Trophoblast cell (in vitro differentiated cells and primary cell): ENCODE measurements at regions not wholly inside any gene's neighbourhood (a gene's known extent, or its start where the extent isn't known, plus 50 kb on each side); places are given as distances from the start of the nearest gene placed in this dataset.

Source experiments
- DNase-seq, 2 donors: peaks; one replicate each; pipeline ENCODE4 v3.0.0-alpha.2; 2016
- H2AFZ ChIP-seq: 2 replicates; pipeline ENCODE4 v1.6.1; 2013; ENCODE audit warnings: low read length, moderate library complexity, mild to moderate bottlenecking; ENCODE audit not compliant: insufficient read depth, poor library complexity
- H2AK5ac ChIP-seq: 2 replicates; pipeline ENCODE4 v1.6.1; 2013; ENCODE audit warnings: mild to moderate bottlenecking, low read length
- H2BK120ac ChIP-seq: 2 replicates; pipeline ENCODE4 v1.6.1; 2013; ENCODE audit warnings: low read length, mild to moderate bottlenecking, moderate library complexity; ENCODE audit not compliant: insufficient read depth, poor library complexity
- H2BK12ac ChIP-seq: 2 replicates; pipeline ENCODE4 v1.6.1; 2013; ENCODE audit warnings: mild to moderate bottlenecking, low read length, moderate library complexity
- H2BK5ac ChIP-seq: 2 replicates; pipeline ENCODE4 v1.6.1; 2013; ENCODE audit warnings: low read length, low read depth, moderate library complexity, mild to moderate bottlenecking; ENCODE audit not compliant: poor library complexity
- H3K14ac ChIP-seq: 2 replicates; pipeline ENCODE4 v1.6.1; 2013; ENCODE audit warnings: mild to moderate bottlenecking, low read length
- H3K18ac ChIP-seq: 2 replicates; pipeline ENCODE4 v1.6.1; 2013; ENCODE audit warnings: mild to moderate bottlenecking, low read length
- H3K23ac ChIP-seq: 2 replicates; pipeline ENCODE4 v1.6.1; 2013; ENCODE audit warnings: low read length
- H3K27ac ChIP-seq: 2 replicates; pipeline ENCODE4 v1.5.1; 2013; ENCODE audit warnings: low read depth, mild to moderate bottlenecking, inconsistent platforms, low read length, moderate library complexity
- H3K27me3 ChIP-seq: 2 replicates; pipeline ENCODE4 v1.6.1; 2013; ENCODE audit warnings: inconsistent platforms, mild to moderate bottlenecking, low read length, moderate library complexity; ENCODE audit not compliant: insufficient read depth
- H3K36me3 ChIP-seq, 2 experiments: 1 replicate in 1 of 2; 2 replicates in 1 of 2; pipeline ENCODE4 v1.6.1; 2013; ENCODE audit warnings: low read length in 2 of 2, mild to moderate bottlenecking in 2 of 2, moderate library complexity in 1 of 2; ENCODE audit not compliant: insufficient read depth in 2 of 2, control insufficient read depth in 1 of 2
- H3K4ac ChIP-seq: 2 replicates; pipeline ENCODE4 v1.6.1; 2013; ENCODE audit warnings: low read depth, mild to moderate bottlenecking, low read length, moderate library complexity
- H3K4me1 ChIP-seq, 2 experiments: 1 replicate in 1 of 2; 2 replicates in 1 of 2; pipeline ENCODE4 v1.6.1; 2013; ENCODE audit warnings: low read length in 2 of 2, mild to moderate bottlenecking in 2 of 2, moderate library complexity in 1 of 2; ENCODE audit not compliant: insufficient read depth in 2 of 2, control insufficient read depth in 1 of 2
- H3K4me2 ChIP-seq: 2 replicates; pipeline ENCODE4 v1.6.1; 2013; ENCODE audit warnings: inconsistent platforms, mild to moderate bottlenecking, low read length, moderate library complexity
- H3K4me3 ChIP-seq: 2 replicates; pipeline ENCODE4 v1.5.1; 2013; ENCODE audit warnings: mild to moderate bottlenecking, low read depth, low read length, inconsistent platforms
- H3K79me1 ChIP-seq: one replicate; pipeline ENCODE4 v1.6.1; 2013; ENCODE audit warnings: low read length
- H3K79me2 ChIP-seq: 2 replicates; pipeline ENCODE4 v1.6.1; 2013; ENCODE audit warnings: low read length, mild to moderate bottlenecking; ENCODE audit not compliant: control insufficient read depth, insufficient read depth, poor library complexity
- H3K9ac ChIP-seq: 2 replicates; pipeline ENCODE4 v1.6.1; 2013; ENCODE audit warnings: mild to moderate bottlenecking, low read length
- H3K9me3 ChIP-seq: 2 replicates; pipeline ENCODE4 v1.6.1; 2013; ENCODE audit warnings: low read depth, mild to moderate bottlenecking, control low read depth, inconsistent platforms, low read length; ENCODE audit not compliant: insufficient read depth
- H4K12ac ChIP-seq: 2 replicates; pipeline ENCODE4 v1.6.1; 2013; ENCODE audit warnings: low read depth, mild to moderate bottlenecking, low read length, moderate library complexity
- H4K8ac ChIP-seq: 2 replicates; pipeline ENCODE4 v1.6.1; 2013; ENCODE audit warnings: low read depth, mild to moderate bottlenecking, low read length, moderate library complexity
- H4K91ac ChIP-seq: one replicate; pipeline ENCODE4 v1.6.1; 2013; ENCODE audit warnings: low read depth, mild to moderate bottlenecking, low read length, moderate library complexity
- WGBS: extraction: QIAGEN DNeasy Blood & Tissue Kit; methylation state at CpG from one replicate; pipeline ENCODE4 v1.1.7; 2013; ENCODE audit warnings: missing lambda C conversion rate; ENCODE audit not compliant: insufficient read length, insufficient coverage; ENCODE audit errors: extremely low coverage; 5-methylcytosine and 5-hydroxymethylcytosine counted together

GRCh38 chr11:23099256-23099655, 239.0 kb upstream of the CCDC179 start:
- Histone ChIP-seq H3K36me3 (no peaks in the 10 kb centered on the region), H3K79me1 (no peaks in the 10 kb centered on the region), H3K4me2 (no peak overlapping the region), H4K91ac (no peak overlapping the region), H3K18ac (no peak overlapping the region), H3K27ac (no peak overlapping the region), H3K4me3 (no peak overlapping the region), H2BK12ac (no peak overlapping the region), H2AFZ (no peak overlapping the region), H3K9ac (no peak overlapping the region), H2BK5ac (no peak overlapping the region), H3K4me1 (peaks cover 0 to 2% of the 10 kb centered on the region in 2 experiments), H4K12ac (no peak overlapping the region), H3K14ac (no peak overlapping the region), H4K8ac (no peak overlapping the region), H3K4ac (no peak overlapping the region), H2AK5ac (no peak overlapping the region), H3K9me3 (no peaks in the 10 kb centered on the region), H3K79me2 (no peaks in the 10 kb centered on the region), H2BK120ac (no peak overlapping the region), H3K23ac (no peak overlapping the region), H3K27me3 (no peaks in the 10 kb centered on the region)
- DNase-seq, result no peak
- no CpG with 5 or more reads among the region's 1 CpG for WGBS

- Histone ChIP-seq H3K4ac (no peak overlapping the region), H3K4me1 (peaks cover 0 to 2% of the 10 kb centered on the region in 2 experiments), H3K36me3 (no peaks in the 10 kb centered on the region), H3K9ac (no peak overlapping the region), H2BK12ac (no peak overlapping the region), H4K12ac (no peak overlapping the region), H4K91ac (no peak overlapping the region), H4K8ac (no peak overlapping the region), H3K27ac (no peak overlapping the region), H3K27me3 (no peaks in the 10 kb centered on the region), H2AK5ac (no peak overlapping the region), H3K4me3 (no peak overlapping the region), H3K14ac (no peak overlapping the region), H2BK5ac (no peak overlapping the region), H2AFZ (no peak overlapping the region), H3K79me2 (no peaks in the 10 kb centered on the region), H2BK120ac (no peak overlapping the region), H3K9me3 (no peaks in the 10 kb centered on the region), H3K23ac (no peak overlapping the region), H3K79me1 (no peaks in the 10 kb centered on the region), H3K18ac (no peak overlapping the region), H3K4me2 (no peak overlapping the region)
- no CpG with 5 or more reads among the region's 3 CpGs for WGBS
- DNase-seq, result no peak
Measured at GRCh38 chr11:23100726-23101125, 240.5 kb upstream of the CCDC179 start.

- H3K18ac ChIP-seq, result no peak overlapping the region
- H3K9me3 ChIP-seq, result no peaks in the 10 kb centered on the region
- no peaks in the 10 kb centered on the region for H3K79me2 ChIP-seq
- no peak overlapping the region for H3K14ac ChIP-seq
- H3K36me3 ChIP-seq, result no peaks in the 10 kb centered on the region
- no peak overlapping the region for H4K8ac ChIP-seq
- H2BK12ac ChIP-seq, result no peak overlapping the region
- H4K12ac ChIP-seq, result no peak overlapping the region
- H3K4me3 ChIP-seq, result no peak overlapping the region
- no CpG with 5 or more reads among the region's 2 CpGs for WGBS
- H3K23ac ChIP-seq, result no peak overlapping the region
- H2BK5ac ChIP-seq, result no peak overlapping the region
- no peak overlapping the region for H3K9ac ChIP-seq
- H4K91ac ChIP-seq, result no peak overlapping the region
- no peak overlapping the region for H3K4ac ChIP-seq
- no peak overlapping the region for H2BK120ac ChIP-seq
- H3K79me1 ChIP-seq, result no peaks in the 10 kb centered on the region
- H3K4me1 ChIP-seq, result peaks cover 0 to 2% of the 10 kb centered on the region in 2 experiments
- H3K4me2 ChIP-seq, result no peak overlapping the region
- DNase-seq, result no peak
- no peak overlapping the region for H3K27ac ChIP-seq
- no peak overlapping the region for H2AK5ac ChIP-seq
- no peaks in the 10 kb centered on the region for H3K27me3 ChIP-seq
- H2AFZ ChIP-seq, result no peak overlapping the region
Measured at GRCh38 chr11:23103416-23103815, 243.1 kb upstream of the CCDC179 start.

GRCh38 chr11:23111527-23111926, 251.3 kb upstream of the CCDC179 start:
- no peak overlapping the region for H3K27ac ChIP-seq
- H3K4me1 ChIP-seq, result no peaks in the 10 kb centered on the region
- no peaks in the 10 kb centered on the region for H3K27me3 ChIP-seq
- no peak overlapping the region for H3K4me3 ChIP-seq
- no peak overlapping the region for H3K18ac ChIP-seq
- no peak overlapping the region for H2BK5ac ChIP-seq
- no peak overlapping the region for H2AK5ac ChIP-seq
- no peak overlapping the region for H3K23ac ChIP-seq
- no peak overlapping the region for H3K9ac ChIP-seq
- H3K36me3 ChIP-seq, result no peaks in the 10 kb centered on the region
- H4K8ac ChIP-seq, result no peak overlapping the region
- no peak overlapping the region for H4K91ac ChIP-seq
- no peak for DNase-seq
- no peaks in the 10 kb centered on the region for H3K9me3 ChIP-seq
- no CpG with 5 or more reads among the region's 2 CpGs for WGBS
- no peak overlapping the region for H2BK120ac ChIP-seq
- H4K12ac ChIP-seq, result no peak overlapping the region
- no peaks in the 10 kb centered on the region for H3K79me1 ChIP-seq
- H2BK12ac ChIP-seq, result no peak overlapping the region
- no peaks in the 10 kb centered on the region for H3K79me2 ChIP-seq
- no peak overlapping the region for H3K14ac ChIP-seq
- no peak overlapping the region for H3K4ac ChIP-seq
- H3K4me2 ChIP-seq, result no peak overlapping the region
- no peak overlapping the region for H2AFZ ChIP-seq
